Dendritic cell treated with granulocyte-macrophage colony-stimulating factor and Interleukin-4, amounts not matched to agents 40 ng/mL and 50 ng/mL, for 4 days (primary cell): ENCODE measurements at regions not wholly inside any gene's neighbourhood (a gene's known extent, or its start where the extent isn't known, plus 50 kb on each side); places are given as distances from the start of the nearest gene placed in this dataset.

ENCODE experiments used
- H3K27ac Mint-ChIP-seq: one replicate; pipeline ENCODE4 v1.8.0; 2022; ENCODE audit warnings: mild to moderate bottlenecking, mixed read lengths
- H3K27me3 Mint-ChIP-seq: one replicate; pipeline ENCODE4 v1.8.0; 2022; ENCODE audit warnings: mild to moderate bottlenecking, mixed read lengths
- H3K36me3 Mint-ChIP-seq: one replicate; pipeline ENCODE4 v1.8.0; 2022; ENCODE audit warnings: low read depth, mixed read lengths
- H3K4me1 Mint-ChIP-seq: one replicate; pipeline ENCODE4 v1.8.0; 2022; ENCODE audit warnings: low read depth, mixed read lengths
- H3K4me3 Mint-ChIP-seq: one replicate; pipeline ENCODE4 v1.8.0; 2022; ENCODE audit warnings: mild to moderate bottlenecking, moderate library complexity, mixed read lengths
- H3K9me3 Mint-ChIP-seq: one replicate; pipeline ENCODE4 v1.8.0; 2022; ENCODE audit warnings: mixed read lengths
- intact Hi-C: fragments of 100-400 bp; cut with micrococcal nuclease; formaldehyde crosslinking; loops from one replicate; pipeline ENCODE4 v1.15.0; 2022

DNA sequence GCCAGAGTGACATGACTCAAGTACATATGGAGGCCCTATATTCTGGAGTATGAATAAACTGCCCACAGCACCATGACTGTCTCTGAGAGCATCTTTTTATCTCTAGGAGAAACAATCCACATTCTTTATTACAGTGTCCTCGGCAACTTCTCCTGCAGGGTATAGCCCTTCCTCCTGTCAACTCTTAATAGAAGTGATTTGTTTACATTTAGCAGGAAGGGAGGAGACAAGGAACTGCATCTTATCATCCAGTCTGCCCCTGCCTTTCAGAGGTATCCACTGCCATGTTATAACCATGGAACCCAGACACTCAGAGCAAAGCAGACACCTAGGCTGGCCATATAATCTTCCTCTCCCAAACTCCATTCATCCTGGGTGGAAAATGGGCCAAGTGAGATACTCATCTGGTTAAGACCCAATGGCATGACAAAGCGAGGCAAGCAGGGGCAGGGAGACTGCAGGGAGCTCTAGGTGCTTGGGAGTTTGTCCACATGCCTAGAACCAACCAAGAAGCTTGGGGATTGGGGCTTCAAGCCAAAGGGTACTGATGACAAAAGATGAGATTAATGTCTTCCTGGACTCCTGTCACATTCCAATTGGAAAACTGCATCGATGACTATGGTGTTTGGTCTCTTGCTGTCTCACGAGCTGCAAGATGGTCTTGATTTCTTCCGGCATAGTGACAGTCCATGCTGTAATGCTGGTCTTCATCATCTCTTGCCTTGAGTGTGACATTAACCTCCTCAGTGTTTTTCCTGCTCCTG is 620.5 kb upstream of the KLF4 start:
- peaks cover 12% of the 10 kb centered on the region for H3K4me1 Mint-ChIP-seq
- no peaks in the 10 kb centered on the region for H3K27me3 Mint-ChIP-seq
- no peaks in the 10 kb centered on the region for H3K9me3 Mint-ChIP-seq
- no peak overlapping the region for H3K4me3 Mint-ChIP-seq
- no peak overlapping the region for H3K27ac Mint-ChIP-seq
- intact Hi-C loops: no loop called here
- no peaks in the 10 kb centered on the region for H3K36me3 Mint-ChIP-seq

DNA sequence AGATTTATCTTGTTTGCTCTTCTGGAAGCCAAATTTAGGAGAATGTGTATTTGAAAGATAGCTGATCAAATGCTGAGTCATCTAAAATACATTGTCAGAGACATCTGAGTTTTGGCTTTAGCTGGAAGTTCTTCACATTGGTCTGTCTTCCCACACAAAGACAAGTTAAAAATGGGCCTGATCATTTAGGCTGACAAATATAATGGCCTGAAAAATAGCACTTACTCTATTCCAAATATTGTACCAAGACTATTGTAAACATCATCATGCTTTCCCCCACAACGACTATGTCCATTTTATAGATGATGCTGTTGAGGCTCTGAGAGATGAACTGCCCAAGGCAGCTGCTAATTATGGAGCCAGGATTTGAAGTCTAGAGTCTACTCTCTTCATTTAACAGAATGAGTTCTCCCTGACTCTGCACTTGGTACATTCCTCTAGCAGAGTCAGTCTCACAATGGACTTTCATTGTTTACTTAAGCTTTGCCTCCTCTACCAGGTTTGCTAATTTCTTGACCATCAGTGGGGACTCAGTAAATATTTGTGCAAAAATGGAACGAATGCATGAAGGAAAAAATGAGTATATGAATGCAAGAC is 619.4 kb upstream of the KLF4 start:
- no peaks in the 10 kb centered on the region for H3K36me3 Mint-ChIP-seq
- H3K27me3 Mint-ChIP-seq: no peaks in the 10 kb centered on the region
- intact Hi-C loops: no loop called here
- H3K27ac Mint-ChIP-seq: no peak overlapping the region
- H3K9me3 Mint-ChIP-seq: no peaks in the 10 kb centered on the region
- peaks cover 10% of the 10 kb centered on the region for H3K4me1 Mint-ChIP-seq
- no peak overlapping the region for H3K4me3 Mint-ChIP-seq

DNA sequence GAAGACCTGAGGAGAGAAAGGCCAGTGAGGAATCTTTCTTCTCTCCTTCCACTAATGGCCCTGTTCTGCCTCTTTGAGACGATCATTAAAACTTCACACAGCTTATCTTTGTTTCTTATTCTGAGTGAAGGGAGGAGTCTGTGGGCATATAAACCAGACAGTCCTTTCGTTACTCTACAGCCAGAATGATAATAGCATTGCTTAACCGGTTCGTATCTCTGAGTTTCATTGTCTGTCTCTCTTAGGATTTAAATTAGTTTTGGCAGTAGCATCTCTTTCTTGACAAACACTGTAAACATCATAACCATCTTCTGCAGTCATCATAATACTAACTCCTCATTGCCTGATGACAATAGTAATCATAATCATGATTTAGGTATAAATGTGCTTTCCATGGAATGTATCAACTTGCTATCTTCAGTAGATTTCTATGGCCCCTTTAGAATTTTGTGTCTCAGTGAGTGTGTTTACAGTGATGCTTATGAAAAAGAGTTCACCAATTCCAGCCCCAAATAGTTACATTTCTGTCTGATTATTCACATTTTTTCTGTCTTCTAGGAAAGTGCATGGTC is 618.8 kb upstream of the KLF4 start:
- Mint-ChIP-seq H3K27me3 (no peaks in the 10 kb centered on the region), H3K4me1 (peaks cover 4% of the 10 kb centered on the region), H3K9me3 (no peaks in the 10 kb centered on the region), H3K27ac (no peak overlapping the region), H3K36me3 (no peaks in the 10 kb centered on the region), H3K4me3 (no peak overlapping the region)
- intact Hi-C loops: no loop called here

- intact Hi-C loops: no loop called here
- Mint-ChIP-seq H3K4me3 (no peak overlapping the region), H3K4me1 (peaks cover 16% of the 10 kb centered on the region), H3K9me3 (no peaks in the 10 kb centered on the region), H3K36me3 (no peaks in the 10 kb centered on the region), H3K27me3 (peaks cover 2% of the 10 kb centered on the region), H3K27ac (no peak overlapping the region)
Measured at GRCh38 chr9:108105885-108106284, 616.3 kb upstream of the KLF4 start.

DNA sequence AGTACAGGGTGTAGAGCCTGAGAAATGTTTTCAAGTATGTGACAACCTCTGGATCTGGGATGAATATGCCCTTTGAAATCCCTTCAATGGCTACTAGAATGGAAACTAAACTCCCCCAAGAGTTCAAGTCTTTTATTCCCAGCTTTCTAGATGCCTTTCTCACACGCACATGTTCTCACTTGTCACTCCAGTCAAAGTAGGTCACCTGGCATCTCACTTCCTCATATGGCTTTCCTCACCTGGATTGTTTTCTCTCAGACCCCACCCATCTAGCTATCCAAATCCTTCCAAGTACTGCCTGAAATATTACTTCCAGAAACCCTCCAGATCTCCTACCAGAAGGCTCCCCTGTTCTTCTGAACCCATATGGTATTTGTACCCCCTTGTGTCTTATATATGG is 615.4 kb upstream of the KLF4 start:
- H3K9me3 Mint-ChIP-seq: no peaks in the 10 kb centered on the region
- H3K36me3 Mint-ChIP-seq: no peaks in the 10 kb centered on the region
- intact Hi-C loops: no loop called here
- peaks cover 24% of the 10 kb centered on the region for H3K4me1 Mint-ChIP-seq
- H3K27me3 Mint-ChIP-seq: peaks cover 2% of the 10 kb centered on the region
- no peak overlapping the region for H3K27ac Mint-ChIP-seq
- H3K4me3 Mint-ChIP-seq: no peak overlapping the region

DNA sequence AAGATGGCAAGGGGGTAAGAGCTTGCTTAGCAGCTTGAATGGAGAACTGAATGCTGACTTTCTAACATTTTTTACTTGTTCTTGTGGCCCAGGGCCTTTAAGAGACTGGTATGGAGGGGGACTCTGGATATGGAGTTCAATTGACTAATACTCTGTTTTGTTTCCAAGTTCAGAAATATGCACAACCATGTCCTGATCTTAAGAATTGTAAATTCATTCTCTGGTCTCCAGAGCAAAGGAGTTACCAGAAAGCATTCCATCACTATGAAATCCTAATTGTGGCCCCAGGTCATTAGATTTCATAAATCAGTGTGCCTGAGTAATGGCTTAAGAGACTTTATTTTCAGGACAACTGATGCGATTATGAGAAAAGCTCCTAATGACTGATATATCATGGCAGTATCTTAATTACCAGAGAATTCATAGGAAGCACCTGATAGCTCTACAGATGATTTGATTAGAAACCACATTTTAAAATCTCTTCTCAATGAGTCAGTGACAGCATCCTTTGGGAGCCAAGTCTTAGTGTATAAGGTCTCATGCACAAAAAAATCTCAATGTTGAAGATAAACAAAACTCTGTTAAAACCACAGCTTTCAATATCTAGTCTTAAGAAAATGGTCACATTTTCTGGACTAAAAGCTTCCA is 613.6 kb upstream of the KLF4 start:
- H3K9me3 Mint-ChIP-seq: no peaks in the 10 kb centered on the region

DNA sequence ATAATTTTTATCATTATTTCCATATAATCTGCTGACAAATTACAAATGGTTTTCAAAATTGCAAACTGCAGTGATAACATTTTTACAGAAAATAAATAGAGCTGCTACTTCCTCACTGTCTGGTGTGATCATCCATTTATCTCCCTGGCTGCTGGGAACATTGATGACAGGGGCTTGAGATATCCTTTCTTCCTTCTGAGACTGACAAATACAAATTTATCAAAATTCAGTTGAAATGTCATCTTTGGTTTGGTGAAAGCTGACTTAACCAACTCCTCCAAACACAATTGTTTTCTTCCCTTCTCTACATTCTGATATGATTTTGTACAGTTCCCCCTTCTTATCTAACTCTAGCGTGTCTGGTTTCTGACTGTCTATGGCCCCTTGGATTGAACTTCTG is 611.8 kb upstream of the KLF4 start:
- intact Hi-C loops: no loop called here
- Mint-ChIP-seq H3K4me1 (peaks cover 26% of the 10 kb centered on the region), H3K36me3 (no peaks in the 10 kb centered on the region), H3K27ac (no peak overlapping the region), H3K4me3 (no peak overlapping the region), H3K9me3 (no peaks in the 10 kb centered on the region), H3K27me3 (peaks cover 2% of the 10 kb centered on the region)

More for the DNA sequence above, 613.6 kb upstream of the KLF4 start:
- Mint-ChIP-seq H3K27me3 (peaks cover 2% of the 10 kb centered on the region), H3K36me3 (no peaks in the 10 kb centered on the region), H3K4me3 (no peak overlapping the region), H3K4me1 (peaks cover 26% of the 10 kb centered on the region), H3K27ac (no peak overlapping the region)
- intact Hi-C loops: no loop called here

DNA sequence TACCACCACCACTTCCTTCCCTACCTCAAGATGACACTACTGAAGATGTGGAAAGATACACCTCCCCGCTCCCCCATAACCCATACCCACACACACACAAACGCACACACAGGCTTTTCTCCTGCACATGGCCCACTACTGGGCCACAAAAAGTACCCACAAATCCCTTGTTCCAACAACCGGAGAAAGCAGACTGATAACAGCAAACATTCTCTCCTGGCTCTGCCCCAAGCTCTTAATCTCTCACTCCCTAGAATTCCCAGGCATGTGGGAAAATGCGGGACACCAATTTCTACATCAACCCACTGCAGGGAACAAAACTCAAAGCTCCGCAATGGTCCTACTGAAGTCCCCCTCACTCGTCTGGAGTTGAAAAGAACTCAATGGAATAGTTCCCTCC is 611.0 kb upstream of the KLF4 start:
- no peaks in the 10 kb centered on the region for H3K9me3 Mint-ChIP-seq
- intact Hi-C loops: no loop called here
- H3K27ac Mint-ChIP-seq: no peak overlapping the region
- H3K27me3 Mint-ChIP-seq: peaks cover 2% of the 10 kb centered on the region
- peaks cover 26% of the 10 kb centered on the region for H3K4me1 Mint-ChIP-seq
- H3K4me3 Mint-ChIP-seq: no peak overlapping the region
- no peaks in the 10 kb centered on the region for H3K36me3 Mint-ChIP-seq

DNA sequence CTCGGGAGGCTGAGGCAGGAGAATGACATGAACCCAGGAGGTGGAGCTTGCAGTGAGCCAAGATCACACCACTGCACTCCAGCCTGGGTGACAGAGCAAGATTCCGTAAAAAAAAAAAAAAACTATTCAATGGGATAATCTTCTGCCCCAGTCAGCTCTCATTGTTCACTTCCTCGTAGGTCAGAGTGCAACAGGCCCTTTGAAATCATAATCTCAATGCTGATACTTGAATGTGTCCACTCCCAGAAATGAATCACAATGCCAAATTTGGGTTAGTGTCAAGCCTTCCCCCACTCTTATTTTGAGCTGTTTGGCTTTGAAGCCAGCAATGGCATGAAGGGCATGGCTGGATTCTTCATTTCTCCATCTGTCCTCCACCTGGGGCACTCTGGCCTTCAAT is 610.3 kb upstream of the KLF4 start:
- Mint-ChIP-seq H3K9me3 (no peaks in the 10 kb centered on the region), H3K36me3 (no peaks in the 10 kb centered on the region), H3K27me3 (peaks cover 2% of the 10 kb centered on the region), H3K4me3 (no peak overlapping the region), H3K27ac (no peak overlapping the region), H3K4me1 (peaks cover 26% of the 10 kb centered on the region)
- intact Hi-C loops: no loop called here

DNA sequence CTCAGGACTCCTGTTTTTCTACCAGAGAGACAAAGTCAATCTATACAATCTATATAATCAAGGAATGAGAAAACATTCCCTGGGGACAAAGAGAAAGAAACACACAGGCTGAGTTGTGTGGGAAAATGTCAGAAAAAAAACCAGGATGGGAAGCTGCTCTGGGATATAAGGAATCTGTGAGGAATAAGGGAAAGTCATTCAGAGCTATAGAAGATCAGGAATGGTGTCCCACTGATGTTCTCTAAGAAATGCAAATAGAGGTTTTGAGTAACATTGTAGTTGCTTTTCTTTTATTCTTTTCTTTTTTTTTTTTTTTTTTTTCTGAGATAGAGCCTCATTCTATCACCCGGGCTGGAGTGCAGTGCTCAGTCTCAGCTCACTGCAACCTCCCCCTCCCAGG is 605.9 kb upstream of the KLF4 start:
- Mint-ChIP-seq H3K27ac (no peak overlapping the region), H3K36me3 (no peaks in the 10 kb centered on the region), H3K4me1 (peaks cover 13% of the 10 kb centered on the region), H3K4me3 (no peak overlapping the region), H3K9me3 (no peaks in the 10 kb centered on the region), H3K27me3 (no peaks in the 10 kb centered on the region)
- intact Hi-C loops: no loop called here

GRCh38 chr9:108094676-108094993 is 605.1 kb upstream of the KLF4 start:
- H3K27ac Mint-ChIP-seq: no peak overlapping the region
- H3K4me3 Mint-ChIP-seq: no peak overlapping the region
- no peaks in the 10 kb centered on the region for H3K27me3 Mint-ChIP-seq
- peaks cover 12% of the 10 kb centered on the region for H3K4me1 Mint-ChIP-seq
- intact Hi-C loops: no loop called here
- peaks cover 3% of the 10 kb centered on the region for H3K36me3 Mint-ChIP-seq
- peaks cover 8% of the 10 kb centered on the region for H3K9me3 Mint-ChIP-seq

DNA sequence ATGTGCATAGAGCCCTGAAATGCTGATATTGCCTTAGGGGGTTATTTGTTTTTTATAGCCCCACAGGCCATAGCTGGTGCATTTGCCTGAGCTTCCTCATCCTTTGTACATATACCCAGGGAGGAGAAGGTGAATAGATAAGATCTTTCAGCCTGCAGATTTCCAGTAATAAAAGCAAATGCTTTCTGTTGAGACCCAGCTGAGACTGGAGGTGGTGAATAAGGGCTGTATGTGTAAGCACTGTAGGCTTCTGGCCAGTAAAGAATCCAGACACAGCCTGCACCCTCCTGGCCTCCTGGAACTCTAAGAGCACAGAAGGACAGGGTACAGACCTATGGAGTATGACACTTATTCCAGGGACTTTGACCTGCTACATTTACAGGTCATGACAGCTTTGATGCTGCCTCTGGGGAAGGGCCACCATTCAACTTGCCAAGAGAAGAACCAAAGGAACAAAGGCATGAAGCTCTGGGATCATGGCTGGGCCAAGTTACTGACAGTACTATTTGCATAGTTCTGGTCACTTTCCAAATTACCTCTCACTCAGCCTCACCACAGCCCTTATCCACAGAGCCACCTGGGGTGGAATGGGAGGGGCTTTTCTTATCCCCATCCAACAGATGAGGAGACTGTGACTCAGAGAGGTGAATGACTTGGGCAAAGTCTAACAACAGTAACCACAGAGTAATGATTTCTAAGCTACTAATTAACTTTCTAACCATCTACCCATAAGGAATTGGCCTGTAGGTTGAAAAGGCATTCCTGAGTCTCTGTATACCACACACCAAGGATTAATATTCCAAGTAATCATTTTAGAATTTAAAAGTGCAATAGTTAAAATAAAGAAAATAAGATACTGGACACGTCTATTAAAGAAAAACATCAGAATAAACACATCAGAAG is 604.5 kb upstream of the KLF4 start:
- Mint-ChIP-seq H3K27ac (no peak overlapping the region), H3K36me3 (peaks cover 9% of the 10 kb centered on the region), H3K4me1 (peaks cover 18% of the 10 kb centered on the region), H3K4me3 (no peak overlapping the region), H3K9me3 (peaks cover 14% of the 10 kb centered on the region), H3K27me3 (no peaks in the 10 kb centered on the region)
- intact Hi-C loops: no loop called here

DNA sequence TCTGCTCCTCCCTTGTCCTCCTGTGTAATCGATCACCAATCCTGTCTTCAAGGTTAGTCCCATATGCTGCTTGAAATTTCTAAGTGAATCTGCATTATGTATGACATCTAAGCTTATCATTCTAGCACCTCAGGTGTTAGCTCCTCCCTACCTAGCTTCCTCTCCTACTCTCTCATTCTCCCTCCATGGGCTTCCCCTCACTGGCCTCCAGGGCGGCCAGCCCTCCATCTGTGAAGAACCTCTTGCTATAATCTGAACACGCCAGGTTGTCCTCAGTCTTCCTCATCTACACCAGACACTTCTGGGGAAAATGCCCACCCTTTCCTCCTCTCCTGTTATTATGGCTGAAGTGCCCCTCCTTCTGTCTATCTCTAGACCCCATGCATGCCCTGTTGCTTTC is 599.3 kb upstream of the KLF4 start:
- H3K4me3 Mint-ChIP-seq: no peak overlapping the region
- peaks cover 33% of the 10 kb centered on the region for H3K36me3 Mint-ChIP-seq
- intact Hi-C loops: no loop called here
- H3K27ac Mint-ChIP-seq: peak overlapping the region; percentile 56
- H3K9me3 Mint-ChIP-seq: peaks cover 16% of the 10 kb centered on the region
- H3K4me1 Mint-ChIP-seq: peaks cover 33% of the 10 kb centered on the region
- peaks cover 4% of the 10 kb centered on the region for H3K27me3 Mint-ChIP-seq

DNA sequence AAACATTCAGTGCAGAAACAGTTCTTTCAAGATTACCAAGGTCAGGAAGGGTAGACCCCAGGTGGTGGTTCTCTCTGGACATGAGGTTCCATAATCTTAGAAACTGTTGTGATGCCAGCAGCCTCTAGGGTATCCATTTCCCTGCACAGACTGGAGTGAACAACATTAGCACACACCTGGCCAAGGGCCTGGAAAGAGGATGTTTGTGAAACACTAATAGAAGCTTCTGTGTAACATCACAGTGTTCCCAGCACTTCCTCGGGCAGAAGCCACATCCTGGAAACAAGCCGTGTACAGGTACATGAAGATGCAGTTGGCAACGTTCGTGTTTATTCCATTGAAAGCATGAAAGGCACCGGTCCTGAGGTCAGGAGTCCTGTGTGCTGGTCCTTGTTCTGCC is 598.2 kb upstream of the KLF4 start:
- Mint-ChIP-seq H3K27ac (no peak overlapping the region), H3K4me3 (no peak overlapping the region), H3K27me3 (peaks cover 4% of the 10 kb centered on the region), H3K9me3 (peaks cover 16% of the 10 kb centered on the region), H3K36me3 (peaks cover 41% of the 10 kb centered on the region), H3K4me1 (peaks cover 44% of the 10 kb centered on the region)
- intact Hi-C loops: no loop called here
